IPS-15b (cell line): ENCODE measurements at regions not wholly inside any gene's neighbourhood (a gene's known extent, or its start where the extent isn't known, plus 50 kb on each side); places are given as distances from the start of the nearest gene placed in this dataset.

Experiments
- H3K27me3 ChIP-seq: one replicate; pipeline ENCODE4 v1.6.1; 2013; ENCODE audit warnings: low read length; ENCODE audit not compliant: control insufficient read depth, insufficient read depth
- H3K36me3 ChIP-seq: one replicate; pipeline ENCODE4 v1.6.1; 2013; ENCODE audit warnings: low read length; ENCODE audit not compliant: control insufficient read depth, insufficient read depth
- H3K4me1 ChIP-seq: one replicate; pipeline ENCODE4 v1.6.1; 2013; ENCODE audit warnings: mild to moderate bottlenecking, low read length; ENCODE audit not compliant: control insufficient read depth, insufficient read depth
- H3K4me3 ChIP-seq: one replicate; pipeline ENCODE4 v1.5.1; 2013; ENCODE audit warnings: low read depth, low read length
- H3K9ac ChIP-seq: one replicate; pipeline ENCODE4 v1.6.1; 2013; ENCODE audit warnings: low read depth, mild to moderate bottlenecking, low read length
- H3K9me3 ChIP-seq: one replicate; pipeline ENCODE4 v1.6.1; 2013; ENCODE audit warnings: mild to moderate bottlenecking, low read length; ENCODE audit not compliant: control insufficient read depth, insufficient read depth

GRCh38 chr6:164142322-164142721 is 727.8 kb downstream of the QKI start:
- H3K4me1 ChIP-seq, result no peaks in the 10 kb centered on the region
- no peaks in the 10 kb centered on the region for H3K36me3 ChIP-seq
- no peaks in the 10 kb centered on the region for H3K9me3 ChIP-seq
- no peak overlapping the region for H3K4me3 ChIP-seq
- H3K27me3 ChIP-seq, result no peaks in the 10 kb centered on the region
- no peak overlapping the region for H3K9ac ChIP-seq

- no peaks in the 10 kb centered on the region for H3K4me1 ChIP-seq
- H3K9ac ChIP-seq, result no peak overlapping the region
- H3K9me3 ChIP-seq, result no peaks in the 10 kb centered on the region
- H3K27me3 ChIP-seq, result no peaks in the 10 kb centered on the region
- no peaks in the 10 kb centered on the region for H3K36me3 ChIP-seq
- no peak overlapping the region for H3K4me3 ChIP-seq
Observed at GRCh38 chr6:164135511-164136132, 721.1 kb downstream of the QKI start.

GRCh38 chr6:164133095-164133494 is 718.6 kb downstream of the QKI start:
- Histone ChIP-seq H3K4me3 (no peak overlapping the region), H3K27me3 (no peaks in the 10 kb centered on the region), H3K9ac (no peak overlapping the region), H3K9me3 (no peaks in the 10 kb centered on the region), H3K36me3 (no peaks in the 10 kb centered on the region), H3K4me1 (no peaks in the 10 kb centered on the region)

GRCh38 chr6:164130585-164130984 is 716.1 kb downstream of the QKI start:
- Histone ChIP-seq H3K9ac (no peak overlapping the region), H3K36me3 (no peaks in the 10 kb centered on the region), H3K27me3 (no peaks in the 10 kb centered on the region), H3K4me3 (no peak overlapping the region), H3K4me1 (no peaks in the 10 kb centered on the region), H3K9me3 (no peaks in the 10 kb centered on the region)

GRCh38 chr6:164130151-164130550 is 715.6 kb downstream of the QKI start:
- H3K9me3 ChIP-seq, result no peaks in the 10 kb centered on the region
- H3K27me3 ChIP-seq, result no peaks in the 10 kb centered on the region
- no peak overlapping the region for H3K4me3 ChIP-seq
- no peak overlapping the region for H3K9ac ChIP-seq
- no peaks in the 10 kb centered on the region for H3K4me1 ChIP-seq
- no peaks in the 10 kb centered on the region for H3K36me3 ChIP-seq

GRCh38 chr6:164129218-164129617 is 714.7 kb downstream of the QKI start:
- Histone ChIP-seq H3K27me3 (no peaks in the 10 kb centered on the region), H3K4me3 (no peak overlapping the region), H3K36me3 (no peaks in the 10 kb centered on the region), H3K4me1 (no peaks in the 10 kb centered on the region), H3K9ac (no peak overlapping the region), H3K9me3 (no peaks in the 10 kb centered on the region)

- Histone ChIP-seq H3K9ac (no peak overlapping the region), H3K4me1 (no peaks in the 10 kb centered on the region), H3K27me3 (no peaks in the 10 kb centered on the region), H3K36me3 (no peaks in the 10 kb centered on the region), H3K4me3 (no peak overlapping the region), H3K9me3 (no peaks in the 10 kb centered on the region)
Observed at GRCh38 chr6:164128101-164128500, 713.6 kb downstream of the QKI start.

- H3K4me3 ChIP-seq, result no peak overlapping the region
- no peak overlapping the region for H3K9ac ChIP-seq
- H3K36me3 ChIP-seq, result no peaks in the 10 kb centered on the region
- no peaks in the 10 kb centered on the region for H3K27me3 ChIP-seq
- H3K4me1 ChIP-seq, result no peaks in the 10 kb centered on the region
- no peaks in the 10 kb centered on the region for H3K9me3 ChIP-seq
Observed at GRCh38 chr6:164124986-164125385, 710.5 kb downstream of the QKI start.

GRCh38 chr6:164124473-164124872 is 710.0 kb downstream of the QKI start:
- Histone ChIP-seq H3K36me3 (no peaks in the 10 kb centered on the region), H3K4me3 (no peak overlapping the region), H3K27me3 (no peaks in the 10 kb centered on the region), H3K9me3 (no peaks in the 10 kb centered on the region), H3K9ac (no peak overlapping the region), H3K4me1 (no peaks in the 10 kb centered on the region)

GRCh38 chr6:164122109-164122508 is 707.6 kb downstream of the QKI start:
- H3K4me3 ChIP-seq, result no peak overlapping the region
- H3K4me1 ChIP-seq, result no peaks in the 10 kb centered on the region
- H3K36me3 ChIP-seq, result no peaks in the 10 kb centered on the region
- no peaks in the 10 kb centered on the region for H3K27me3 ChIP-seq
- no peaks in the 10 kb centered on the region for H3K9me3 ChIP-seq
- H3K9ac ChIP-seq, result no peak overlapping the region

GRCh38 chr6:164121527-164121926 is 707.0 kb downstream of the QKI start:
- no peaks in the 10 kb centered on the region for H3K4me1 ChIP-seq
- H3K4me3 ChIP-seq, result no peak overlapping the region
- no peaks in the 10 kb centered on the region for H3K36me3 ChIP-seq
- no peaks in the 10 kb centered on the region for H3K9me3 ChIP-seq
- no peak overlapping the region for H3K9ac ChIP-seq
- no peaks in the 10 kb centered on the region for H3K27me3 ChIP-seq

GRCh38 chr6:164114651-164115050 is 700.1 kb downstream of the QKI start:
- Histone ChIP-seq H3K9ac (no peak overlapping the region), H3K9me3 (no peaks in the 10 kb centered on the region), H3K27me3 (no peaks in the 10 kb centered on the region), H3K4me1 (no peaks in the 10 kb centered on the region), H3K36me3 (no peaks in the 10 kb centered on the region), H3K4me3 (no peak overlapping the region)
